SU-DHL-6 (cell line): ENCODE measurements at regions not wholly inside any gene's neighbourhood (a gene's known extent, or its start where the extent isn't known, plus 50 kb on each side); places are given as distances from the start of the nearest gene placed in this dataset.

ENCODE experiments used
- H2AFZ ChIP-seq: fragments of 200-600 bp; sonication (generic); 2 replicates; pipeline ENCODE4 v1.6.1; 2014; ENCODE audit warnings: low read depth, mild to moderate bottlenecking, moderate library complexity, mixed read lengths, antibody characterized with exemption, low read length; ENCODE audit not compliant: severe bottlenecking
- H3F3A ChIP-seq: fragments of 200-600 bp; shearing (Covaris generic); 2 replicates; pipeline ENCODE4 v1.6.0; 2016; ENCODE audit warnings: antibody characterized with exemption, mild to moderate bottlenecking; ENCODE audit not compliant: insufficient read depth
- H3K27ac ChIP-seq: fragments of 200-600 bp; sonication (generic); 2 replicates; pipeline ENCODE4 v1.5.1; 2016; ENCODE audit warnings: low read depth, mild to moderate bottlenecking, low read length, moderate library complexity, mixed read lengths
- H3K27me3 ChIP-seq: fragments of 200-600 bp; sonication (generic), shearing (Covaris generic); 2 replicates; pipeline ENCODE4 v1.6.0; 2014; ENCODE audit warnings: mild to moderate bottlenecking, low read length
- H3K36me3 ChIP-seq: fragments of 200-600 bp; sonication (generic); 2 replicates; pipeline ENCODE4 v1.6.1; 2014; ENCODE audit warnings: mild to moderate bottlenecking, low read length, mixed read lengths
- H3K4me2 ChIP-seq: fragments of 300-600, 200-600 bp; shearing (Covaris generic), sonication (generic); 2 replicates; pipeline ENCODE4 v1.6.0; 2014; ENCODE audit warnings: low read length, low read depth, mild to moderate bottlenecking; ENCODE audit not compliant: poor library complexity, severe bottlenecking
- H3K4me3 ChIP-seq: fragments of 200-600 bp; sonication (generic); 2 replicates; pipeline ENCODE4 v1.5.1; 2014; ENCODE audit warnings: antibody characterized with exemption, low read length, mild to moderate bottlenecking, mixed read lengths; ENCODE audit not compliant: insufficient read depth, poor library complexity, severe bottlenecking
- H3K79me2 ChIP-seq: fragments of 200-600 bp; sonication (generic); 2 replicates; pipeline ENCODE4 v1.6.1; 2014; ENCODE audit warnings: mild to moderate bottlenecking, low read length, moderate library complexity; ENCODE audit not compliant: insufficient read depth
- H3K9ac ChIP-seq: fragments of 200-600 bp; sonication (generic); 2 replicates; pipeline ENCODE4 v1.7.0; 2014; ENCODE audit warnings: mild to moderate bottlenecking, low read length
- H3K9me2 ChIP-seq: fragments of 200-600 bp; sonication (generic); replicated peaks from 2 replicates; pipeline ENCODE4 v1.6.1; 2014; ENCODE audit warnings: low read length; ENCODE audit not compliant: insufficient read depth
- H3K9me3 ChIP-seq: fragments of 200-600 bp; sonication (generic); 2 replicates; pipeline ENCODE4 v1.6.1; 2014; ENCODE audit warnings: low read length, mixed read lengths; ENCODE audit not compliant: insufficient read depth
- H4K20me1 ChIP-seq: fragments of 200-600 bp; sonication (generic); 2 replicates; pipeline ENCODE4 v1.6.1; 2014; ENCODE audit warnings: low read depth, mild to moderate bottlenecking, antibody characterized with exemption, low read length, moderate library complexity, mixed read lengths
- CTCF ChIP-seq: fragments of 200-600 bp; sonication (generic); IDR thresholded peaks from one replicate; pipeline ENCODE4 v1.5.1; 2017; ENCODE audit warnings: antibody characterized with exemption, mild to moderate bottlenecking, low read length, moderate library complexity; ENCODE audit not compliant: insufficient read depth, poor library complexity, severe bottlenecking
- EZH2phosphoT487 ChIP-seq: fragments of 200-600 bp; sonication (generic), shearing (Covaris generic); conservative IDR thresholded peaks from 2 replicates; pipeline ENCODE4 v1.6.1; 2018; ENCODE audit warnings: mild to moderate bottlenecking, antibody characterized with exemption, low read length, moderate library complexity, mixed read lengths

- Histone ChIP-seq H3K9ac (no peak overlapping the region), H3K79me2 (no peaks in the 10 kb centered on the region), H3K9me3 (no peaks in the 10 kb centered on the region), H3K9me2 (no peaks in the 10 kb centered on the region), H3F3A (no peaks in the 10 kb centered on the region), H3K27ac (no peak overlapping the region), H3K27me3 (no peaks in the 10 kb centered on the region), H3K4me2 (no peak overlapping the region), H3K36me3 (no peaks in the 10 kb centered on the region), H3K4me3 (no peak overlapping the region), H2AFZ (no peak overlapping the region), H4K20me1 (no peaks in the 10 kb centered on the region)
- TF ChIP-seq EZH2phosphoT487 (no peak), CTCF (no peak)
Measured at GRCh38 chr4:125434136-125434535, 119.4 kb downstream of the FAT4 start.

- no peaks in the 10 kb centered on the region for H3K27me3 ChIP-seq
Measured at GRCh38 chr4:125440814-125441213, 126.1 kb downstream of the FAT4 start.

GRCh38 chr4:125444166-125444565 lies 129.4 kb downstream of the FAT4 start:
- no peak overlapping the region for H3K4me2 ChIP-seq
- no peaks in the 10 kb centered on the region for H3K36me3 ChIP-seq
- H3K9ac ChIP-seq, result no peak overlapping the region
- H3K9me2 ChIP-seq, result no peaks in the 10 kb centered on the region
- no peaks in the 10 kb centered on the region for H3K27me3 ChIP-seq
- H3K27ac ChIP-seq, result no peak overlapping the region
- H4K20me1 ChIP-seq, result no peaks in the 10 kb centered on the region
- H3K79me2 ChIP-seq, result no peaks in the 10 kb centered on the region
- TF ChIP-seq EZH2phosphoT487 (no peak), CTCF (no peak)
- no peak overlapping the region for H2AFZ ChIP-seq
- H3K9me3 ChIP-seq, result no peaks in the 10 kb centered on the region
- H3K4me3 ChIP-seq, result no peak overlapping the region
- H3F3A ChIP-seq, result no peaks in the 10 kb centered on the region

More at GRCh38 chr4:125440814-125441213, 126.1 kb downstream of the FAT4 start:
- H3F3A ChIP-seq, result no peaks in the 10 kb centered on the region
- no peaks in the 10 kb centered on the region for H3K9me3 ChIP-seq
- H3K36me3 ChIP-seq, result no peaks in the 10 kb centered on the region
- no peak overlapping the region for H3K4me2 ChIP-seq
- H2AFZ ChIP-seq, result no peak overlapping the region
- H3K9ac ChIP-seq, result no peak overlapping the region
- no peak overlapping the region for H3K4me3 ChIP-seq
- no peaks in the 10 kb centered on the region for H3K9me2 ChIP-seq
- H3K79me2 ChIP-seq, result no peaks in the 10 kb centered on the region
- H4K20me1 ChIP-seq, result no peaks in the 10 kb centered on the region
- no peak overlapping the region for H3K27ac ChIP-seq
- no peak for TF ChIP-seq CTCF

GRCh38 chr4:125445525-125445924 lies 130.8 kb downstream of the FAT4 start:
- no peaks in the 10 kb centered on the region for H3K36me3 ChIP-seq

More at GRCh38 chr4:125445525-125445924, 130.8 kb downstream of the FAT4 start:
- H3K79me2 ChIP-seq, result no peaks in the 10 kb centered on the region
- no peaks in the 10 kb centered on the region for H3K9me2 ChIP-seq
- TF ChIP-seq CTCF, result no peak
- TF ChIP-seq EZH2phosphoT487, result no peak
- no peaks in the 10 kb centered on the region for H3F3A ChIP-seq
- no peak overlapping the region for H3K4me3 ChIP-seq
- H3K9ac ChIP-seq, result no peak overlapping the region
- H2AFZ ChIP-seq, result no peak overlapping the region
- no peaks in the 10 kb centered on the region for H3K27me3 ChIP-seq
- no peak overlapping the region for H3K4me2 ChIP-seq
- H4K20me1 ChIP-seq, result no peaks in the 10 kb centered on the region
- H3K9me3 ChIP-seq, result no peaks in the 10 kb centered on the region
- no peak overlapping the region for H3K27ac ChIP-seq
